GM12872 (cell line): ENCODE measurements at regions not wholly inside any gene's neighbourhood (a gene's known extent, or its start where the extent isn't known, plus 50 kb on each side); places are given as distances from the start of the nearest gene placed in this dataset.

Experiments
- TF ChIP-seq, protein P1 (sequence below): IDR thresholded peaks from 3 replicates; pipeline ENCODE4 v1.5.1; 2011; ENCODE audit warnings: low read depth, mild to moderate bottlenecking, low read length, moderate library complexity; ENCODE audit not compliant: insufficient read depth

DNA sequence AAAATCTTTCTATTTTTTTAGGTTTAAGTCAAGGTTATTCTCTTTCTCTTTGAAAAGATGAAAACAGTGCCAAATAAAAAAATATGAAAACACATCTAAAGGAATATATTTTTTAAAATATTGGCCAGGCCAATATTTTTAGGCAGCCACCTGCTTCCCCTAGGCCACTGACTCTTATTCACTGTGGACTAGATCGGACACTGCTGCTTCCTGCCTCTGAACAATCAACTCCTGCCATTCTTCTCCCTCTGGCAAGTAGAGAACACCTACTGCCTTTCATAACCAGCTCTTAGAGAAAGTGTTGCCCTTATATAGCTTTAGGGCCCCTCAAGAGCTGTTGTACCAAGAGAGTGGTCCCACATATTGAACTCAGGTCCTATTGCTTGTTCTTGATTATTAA, 529.2 kb downstream of the RAPGEF2 start:
- TF ChIP-seq, protein P1, sequence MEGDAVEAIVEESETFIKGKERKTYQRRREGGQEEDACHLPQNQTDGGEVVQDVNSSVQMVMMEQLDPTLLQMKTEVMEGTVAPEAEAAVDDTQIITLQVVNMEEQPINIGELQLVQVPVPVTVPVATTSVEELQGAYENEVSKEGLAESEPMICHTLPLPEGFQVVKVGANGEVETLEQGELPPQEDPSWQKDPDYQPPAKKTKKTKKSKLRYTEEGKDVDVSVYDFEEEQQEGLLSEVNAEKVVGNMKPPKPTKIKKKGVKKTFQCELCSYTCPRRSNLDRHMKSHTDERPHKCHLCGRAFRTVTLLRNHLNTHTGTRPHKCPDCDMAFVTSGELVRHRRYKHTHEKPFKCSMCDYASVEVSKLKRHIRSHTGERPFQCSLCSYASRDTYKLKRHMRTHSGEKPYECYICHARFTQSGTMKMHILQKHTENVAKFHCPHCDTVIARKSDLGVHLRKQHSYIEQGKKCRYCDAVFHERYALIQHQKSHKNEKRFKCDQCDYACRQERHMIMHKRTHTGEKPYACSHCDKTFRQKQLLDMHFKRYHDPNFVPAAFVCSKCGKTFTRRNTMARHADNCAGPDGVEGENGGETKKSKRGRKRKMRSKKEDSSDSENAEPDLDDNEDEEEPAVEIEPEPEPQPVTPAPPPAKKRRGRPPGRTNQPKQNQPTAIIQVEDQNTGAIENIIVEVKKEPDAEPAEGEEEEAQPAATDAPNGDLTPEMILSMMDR = no peak

DNA sequence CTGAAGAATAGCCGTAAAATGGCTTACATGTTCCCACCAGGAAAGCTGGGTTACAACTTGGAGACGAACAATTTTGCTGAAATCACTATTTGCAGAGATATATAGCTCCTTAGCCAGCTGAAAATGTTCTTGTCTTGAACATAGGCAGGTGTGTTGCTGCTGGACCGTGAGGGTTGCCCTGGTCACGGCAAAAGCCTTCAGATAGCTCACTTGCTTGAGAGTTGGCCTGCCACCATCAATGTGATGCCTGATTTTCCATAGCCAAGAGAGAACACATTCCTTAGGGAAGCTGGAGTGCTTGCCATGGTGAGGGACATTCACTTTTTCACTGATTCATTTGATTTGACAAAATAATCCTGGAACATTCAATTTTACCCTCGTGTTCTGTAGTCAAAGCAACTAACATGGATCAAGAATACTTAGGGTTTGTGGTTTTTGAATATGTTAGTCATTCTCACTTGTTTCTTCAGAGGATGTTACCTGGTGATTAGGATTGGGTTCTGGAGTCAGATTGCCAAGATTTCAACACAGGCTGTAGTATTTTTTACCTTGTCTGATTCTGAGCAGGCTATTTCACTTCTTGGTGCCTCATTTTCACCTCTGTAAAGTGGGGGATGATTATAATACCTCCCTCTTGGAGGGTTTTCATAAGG, 536.9 kb downstream of the RAPGEF2 start:
- TF ChIP-seq, protein P1 = no peak

DNA sequence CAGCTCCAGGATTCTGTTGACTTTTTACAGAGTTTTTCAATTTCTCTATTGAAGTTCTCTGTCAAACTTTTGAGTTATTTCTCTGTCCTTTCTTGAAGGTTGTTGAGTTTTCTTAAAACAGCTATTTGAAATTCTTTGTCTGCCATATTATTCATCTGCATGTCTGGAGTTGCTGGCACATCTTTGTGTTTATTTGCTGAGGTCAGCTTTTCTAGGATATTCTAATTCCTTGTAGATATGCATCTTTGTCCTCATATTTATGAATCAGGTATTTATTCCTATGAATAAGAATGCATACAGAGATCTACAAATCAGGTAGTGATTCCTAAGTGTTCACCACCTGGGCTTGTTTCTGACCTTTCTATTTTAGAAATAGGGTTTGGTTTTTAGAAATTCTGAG, 546.4 kb downstream of the RAPGEF2 start:
- TF ChIP-seq, protein P1 = no peak

DNA sequence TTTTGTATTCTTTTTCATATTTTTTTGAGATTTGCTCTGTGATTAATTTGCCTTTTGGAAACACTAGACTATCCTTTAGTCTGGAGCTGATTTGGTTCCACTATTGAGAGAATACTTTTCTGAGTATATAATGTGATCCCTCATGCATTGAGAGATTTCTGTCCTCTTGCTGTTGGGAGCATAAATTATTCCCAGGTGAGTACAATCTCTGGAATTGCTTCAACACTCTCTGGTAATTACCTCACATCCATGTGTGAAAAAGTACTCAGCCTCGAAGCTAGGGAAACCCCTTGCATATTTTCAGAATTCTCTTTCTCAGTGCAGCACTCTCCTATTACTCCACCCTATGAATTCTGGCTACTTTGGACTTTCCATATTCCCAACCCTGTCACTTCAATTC, 550.0 kb downstream of the RAPGEF2 start:
- TF ChIP-seq, protein P1 = no peak

DNA sequence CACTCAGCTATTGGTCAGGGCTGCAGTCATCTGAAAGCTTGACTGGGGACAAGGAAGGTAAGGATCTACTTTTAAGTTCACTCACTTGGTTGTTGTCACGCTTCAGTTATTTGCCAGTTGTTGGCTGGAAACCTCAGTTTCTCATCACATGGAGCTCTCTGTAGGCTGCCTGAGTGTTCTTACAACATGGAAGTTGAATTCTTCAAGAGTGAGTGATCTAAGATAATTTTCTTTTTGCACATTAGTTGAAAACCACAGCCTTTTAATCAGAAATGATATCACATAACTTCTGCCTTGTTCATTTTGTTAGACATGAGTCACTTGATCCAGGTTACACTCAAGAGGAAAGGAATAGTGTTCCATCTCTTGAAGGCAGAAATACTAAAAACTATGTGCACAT, 552.7 kb downstream of the RAPGEF2 start:
- TF ChIP-seq, protein P1 = no peak

DNA sequence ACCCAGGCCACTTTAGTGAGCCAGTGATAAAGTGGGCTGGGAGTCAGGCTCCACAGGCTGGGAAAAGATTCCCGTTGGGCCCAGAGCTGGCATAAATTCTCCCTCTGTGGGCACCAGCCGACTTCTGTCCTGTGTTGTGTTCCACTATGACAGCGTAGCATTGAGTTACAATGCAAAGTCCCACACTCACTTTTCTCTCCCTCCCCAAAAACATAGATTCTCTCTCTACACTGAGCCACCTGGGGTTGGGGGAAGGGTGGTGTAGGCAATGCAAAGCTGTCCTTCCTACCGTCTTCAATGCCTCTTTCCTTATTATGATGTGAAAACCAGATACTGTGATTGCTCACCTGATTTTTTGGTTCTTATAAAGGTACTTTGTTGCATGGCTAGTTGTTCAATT, 566.2 kb downstream of the RAPGEF2 start:
- TF ChIP-seq, protein P1 = no peak

DNA sequence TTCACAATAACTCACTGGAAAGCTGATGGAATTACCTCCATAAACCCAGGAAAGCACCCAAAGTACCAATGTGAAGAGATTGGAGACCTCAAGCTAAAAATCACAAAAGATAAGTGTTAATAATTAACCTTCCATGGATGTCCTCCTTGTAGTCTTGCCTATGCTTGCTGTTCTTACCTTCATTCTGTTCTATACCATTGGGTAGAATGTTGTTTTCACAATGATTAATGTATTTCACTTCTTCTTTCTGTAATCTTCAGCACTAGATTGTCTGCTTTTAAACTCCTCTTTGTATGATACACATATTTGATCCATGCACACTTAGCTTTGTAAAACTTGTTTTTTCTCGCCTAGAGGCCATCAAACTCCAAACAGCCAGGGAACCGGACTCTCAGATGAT, 570.3 kb downstream of the RAPGEF2 start:
- TF ChIP-seq, protein P1 = no peak

DNA sequence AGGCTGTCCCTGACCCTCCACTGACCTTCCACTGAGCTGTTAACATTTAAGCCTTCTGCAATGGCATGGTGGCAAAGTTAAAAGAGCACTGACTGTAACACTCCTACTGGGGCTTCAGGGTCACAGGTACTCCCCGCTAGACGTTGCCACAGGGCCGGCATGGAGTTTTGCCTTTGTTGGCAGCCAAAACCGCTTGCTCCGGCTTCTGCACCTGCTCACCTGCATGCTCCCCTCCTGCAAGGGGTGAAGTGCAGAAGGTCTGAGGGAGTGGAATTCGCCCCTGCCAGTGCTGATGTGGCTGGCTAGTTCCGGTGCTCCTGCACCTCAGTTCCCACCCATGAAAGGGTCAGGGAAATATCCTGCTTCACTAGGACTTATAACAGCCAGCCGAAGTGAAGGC, 571.4 kb downstream of the RAPGEF2 start:
- TF ChIP-seq, protein P1 = no peak
